Activated CD4-positive, alpha-beta T cell treated with anti-CD3 and anti-CD28 coated beads, Interleukin-2, amount 10 ng/mL, durations not matched to agents 24 days and 14 days (primary cell): ENCODE measurements at regions not wholly inside any gene's neighbourhood (a gene's known extent, or its start where the extent isn't known, plus 50 kb on each side); places are given as distances from the start of the nearest gene placed in this dataset.
A peak's percentile ranks its signal among the peaks of the same experiment; 100 is the strongest.
"Not testable (repeated sequence)": the region's sequence is repeated elsewhere in the genome, so short reads cannot be mapped to it uniquely, and the experiment has no call there.

Experiments
- DNase-seq: peaks from one replicate; pipeline ENCODE4 v3.0.0; 2022
- H3K27ac Mint-ChIP-seq: one replicate; pipeline ENCODE4 v1.8.0; 2022; ENCODE audit warnings: mild to moderate bottlenecking, mixed read lengths
- H3K27me3 Mint-ChIP-seq: one replicate; pipeline ENCODE4 v1.8.0; 2022; ENCODE audit warnings: mixed read lengths
- H3K36me3 Mint-ChIP-seq: one replicate; pipeline ENCODE4 v1.8.0; 2022; ENCODE audit warnings: low read depth, mild to moderate bottlenecking, mixed read lengths
- H3K4me1 Mint-ChIP-seq: one replicate; pipeline ENCODE4 v1.8.0; 2021; ENCODE audit warnings: mixed read lengths
- H3K4me3 Mint-ChIP-seq: one replicate; pipeline ENCODE4 v1.8.0; 2022; ENCODE audit warnings: mild to moderate bottlenecking, moderate library complexity, mixed read lengths
- H3K9me3 Mint-ChIP-seq: one replicate; pipeline ENCODE4 v1.8.0; 2021; ENCODE audit warnings: mixed read lengths
- intact Hi-C: fragments of 100-400 bp; cut with micrococcal nuclease; formaldehyde crosslinking; loops from one replicate; pipeline ENCODE4 v1.15.1; 2023

DNA sequence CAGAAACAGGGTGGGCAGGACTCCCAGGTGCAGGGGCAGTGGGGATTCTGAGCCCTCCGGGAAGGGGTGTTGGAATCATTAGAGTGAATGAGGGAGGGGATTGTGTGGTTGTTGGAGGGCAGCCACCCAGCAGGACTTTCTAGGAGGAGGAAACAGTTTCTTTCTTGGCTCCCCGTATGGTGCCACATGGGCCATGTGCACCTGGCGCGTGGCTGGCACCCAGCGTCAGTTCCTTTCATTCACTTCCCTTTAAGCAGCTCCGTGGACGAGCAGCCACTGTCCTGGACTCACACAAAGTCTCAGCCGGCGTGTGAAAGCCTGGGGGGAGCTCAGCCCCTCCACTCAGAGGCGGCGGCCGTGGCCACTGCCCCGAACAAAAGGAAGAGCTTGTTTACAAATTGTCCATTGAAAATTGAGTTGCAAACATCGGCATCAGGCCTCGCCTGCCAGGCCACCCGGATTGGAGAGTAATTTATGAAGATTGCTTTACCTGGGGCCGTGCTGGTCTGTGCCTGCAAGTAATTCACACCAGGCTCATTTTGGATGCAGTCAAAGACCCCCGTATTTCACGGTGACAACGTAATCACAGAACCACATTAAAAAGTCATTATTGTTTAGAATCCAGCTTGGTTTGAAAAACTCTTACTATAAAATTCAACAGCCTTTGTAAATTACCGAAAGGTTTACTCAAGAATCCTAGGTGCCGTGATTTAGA is 101.7 kb upstream of the C14orf180 start:
- H3K9me3 Mint-ChIP-seq, result peaks cover 5% of the 10 kb centered on the region
- no peaks in the 10 kb centered on the region for H3K4me1 Mint-ChIP-seq
- intact Hi-C loops, result no loop called here
- H3K27me3 Mint-ChIP-seq, result no peaks in the 10 kb centered on the region
- H3K36me3 Mint-ChIP-seq, result no peaks in the 10 kb centered on the region
- H3K4me3 Mint-ChIP-seq, result no peak overlapping the region
- peak; percentile 34 for DNase-seq
- H3K27ac Mint-ChIP-seq, result no peak overlapping the region

DNA sequence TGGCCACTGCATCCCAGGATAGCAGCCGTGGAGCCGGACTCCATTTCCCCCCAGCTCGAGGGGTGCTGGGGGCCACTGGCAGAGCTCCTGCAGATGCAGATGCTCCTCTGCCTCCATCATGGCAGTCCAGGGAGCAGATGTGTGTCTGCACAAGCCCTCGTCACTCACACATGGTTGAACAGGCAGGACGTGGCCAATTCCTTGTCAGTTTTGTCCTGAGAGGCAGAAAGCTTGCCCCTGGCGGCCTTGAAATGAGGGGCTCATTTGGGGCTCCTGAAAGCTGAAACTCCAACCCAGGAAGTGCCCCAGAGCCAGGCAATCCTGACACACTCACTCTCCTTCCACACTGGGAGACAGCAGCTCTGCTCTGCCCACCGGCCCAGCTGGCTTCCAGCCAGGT is 100.9 kb upstream of the C14orf180 start:
- Mint-ChIP-seq H3K4me1 (no peaks in the 10 kb centered on the region), H3K27ac (no peak overlapping the region), H3K9me3 (peaks cover 12% of the 10 kb centered on the region), H3K4me3 (no peak overlapping the region), H3K36me3 (no peaks in the 10 kb centered on the region), H3K27me3 (no peaks in the 10 kb centered on the region)
- DNase-seq, result no peak
- intact Hi-C loops, result no loop called here

DNA sequence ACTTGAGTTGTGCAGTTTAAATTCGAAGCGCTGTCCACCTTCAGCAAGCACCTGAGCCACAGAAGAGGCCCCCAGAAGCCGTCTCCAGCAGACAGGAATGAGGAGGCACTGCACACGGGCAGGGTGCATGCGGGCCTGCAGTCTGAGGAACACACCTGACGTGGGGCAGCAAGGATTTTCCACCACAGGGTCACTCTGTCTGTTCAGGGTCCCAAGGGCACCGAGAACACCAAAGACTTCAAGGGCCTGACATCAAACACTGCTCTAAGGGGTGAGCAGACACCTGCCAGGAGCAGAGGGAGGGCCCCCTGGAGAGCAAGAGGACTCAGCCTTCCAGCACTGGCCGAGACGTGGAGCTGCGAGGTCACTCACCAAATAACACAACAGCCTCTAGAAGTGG is 99.7 kb upstream of the C14orf180 start:
- no peak for DNase-seq
- intact Hi-C loops, result no loop called here
- Mint-ChIP-seq H3K36me3 (no peaks in the 10 kb centered on the region), H3K27me3 (no peaks in the 10 kb centered on the region), H3K27ac (no peak overlapping the region), H3K4me3 (no peak overlapping the region), H3K4me1 (no peaks in the 10 kb centered on the region), H3K9me3 (peaks cover 12% of the 10 kb centered on the region)

DNA sequence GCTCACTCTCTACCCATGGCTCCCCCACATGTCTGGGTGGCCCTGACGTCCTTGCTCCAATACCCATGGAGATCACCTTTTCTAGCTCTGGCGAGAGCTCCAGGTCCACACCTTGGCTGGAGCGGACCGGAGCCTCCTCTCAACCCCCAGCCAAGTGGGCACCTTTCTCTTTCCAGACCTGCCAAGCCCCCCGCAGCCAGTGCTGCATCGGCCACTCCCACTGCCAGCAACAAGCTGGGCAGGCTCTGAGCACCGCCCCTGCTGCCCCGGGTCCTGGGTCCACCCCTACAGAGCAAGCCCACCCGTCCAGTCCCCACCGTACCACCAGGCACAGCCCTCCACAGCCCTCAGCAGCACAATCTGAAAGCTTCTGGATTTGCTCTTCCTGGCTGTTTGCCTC is 98.2 kb upstream of the C14orf180 start:
- Mint-ChIP-seq H3K4me1 (no peaks in the 10 kb centered on the region), H3K36me3 (no peaks in the 10 kb centered on the region), H3K27ac (no peak overlapping the region), H3K4me3 (no peak overlapping the region), H3K9me3 (peaks cover 12% of the 10 kb centered on the region), H3K27me3 (no peaks in the 10 kb centered on the region)
- DNase-seq, result no peak
- intact Hi-C loops, result no loop called here

- H3K36me3 Mint-ChIP-seq, H3K4me1 Mint-ChIP-seq: not testable (repeated sequence)
Measured at GRCh38 chr14:104482017-104482416, 97.5 kb upstream of the C14orf180 start.

GRCh38 chr14:104486222-104486923 is 93.2 kb upstream of the C14orf180 start:
- H3K4me1 Mint-ChIP-seq, result no peaks in the 10 kb centered on the region
- H3K27me3 Mint-ChIP-seq, result no peaks in the 10 kb centered on the region
- H3K36me3 Mint-ChIP-seq, result no peaks in the 10 kb centered on the region
- DNase-seq, result no peak
- no peak overlapping the region for H3K4me3 Mint-ChIP-seq
- intact Hi-C loops, result no loop called here
- no peak overlapping the region for H3K27ac Mint-ChIP-seq
- peaks cover 12% of the 10 kb centered on the region for H3K9me3 Mint-ChIP-seq

More at GRCh38 chr14:104482017-104482416, 97.5 kb upstream of the C14orf180 start:
- H3K27ac Mint-ChIP-seq, H3K27me3 Mint-ChIP-seq, DNase-seq, intact Hi-C loops, H3K4me3 Mint-ChIP-seq: not testable (repeated sequence)
- H3K9me3 Mint-ChIP-seq, result peaks cover 12% of the 10 kb centered on the region

GRCh38 chr14:104494483-104494882 is 85.1 kb upstream of the C14orf180 start:
- peaks cover 4% of the 10 kb centered on the region for H3K9me3 Mint-ChIP-seq

DNA sequence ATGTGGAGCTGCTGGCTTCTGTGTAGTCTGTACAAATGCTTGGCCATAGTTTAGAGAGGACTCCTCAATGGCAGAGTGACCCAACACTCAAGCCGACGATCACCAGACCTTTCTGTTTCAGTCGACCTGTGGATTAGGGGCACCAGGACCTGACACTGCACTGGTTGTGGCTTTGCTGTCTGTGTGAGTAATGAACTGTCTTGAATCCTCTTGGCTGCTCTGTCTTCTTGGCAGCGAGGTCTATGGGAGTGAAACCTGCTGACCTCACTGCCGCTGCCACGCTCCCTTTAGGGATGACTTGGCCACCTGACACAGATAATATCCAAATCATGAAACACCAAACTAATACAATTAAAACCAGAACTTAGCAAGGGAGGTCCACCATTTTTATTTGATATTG is 83.5 kb upstream of the C14orf180 start:
- Mint-ChIP-seq H3K4me1 (no peaks in the 10 kb centered on the region), H3K27me3 (peaks cover 11% of the 10 kb centered on the region), H3K9me3 (peaks cover 4% of the 10 kb centered on the region), H3K27ac (no peak overlapping the region), H3K36me3 (no peaks in the 10 kb centered on the region), H3K4me3 (no peak overlapping the region)
- intact Hi-C loops, result no loop called here
- DNase-seq, result no peak

More at GRCh38 chr14:104494483-104494882, 85.1 kb upstream of the C14orf180 start:
- no peak overlapping the region for H3K27ac Mint-ChIP-seq
- H3K36me3 Mint-ChIP-seq, result no peaks in the 10 kb centered on the region
- peaks cover 11% of the 10 kb centered on the region for H3K27me3 Mint-ChIP-seq
- no peak for DNase-seq
- H3K4me1 Mint-ChIP-seq, result no peaks in the 10 kb centered on the region
- intact Hi-C loops, result no loop called here
- no peak overlapping the region for H3K4me3 Mint-ChIP-seq

GRCh38 chr14:104499784-104500760 is 79.5 kb upstream of the C14orf180 start:
- no peaks in the 10 kb centered on the region for H3K36me3 Mint-ChIP-seq
- H3K4me1 Mint-ChIP-seq, result no peaks in the 10 kb centered on the region
- no peak for DNase-seq
- intact Hi-C loops, result no loop called here
- peaks cover 17% of the 10 kb centered on the region for H3K9me3 Mint-ChIP-seq
- H3K27me3 Mint-ChIP-seq, result peaks cover 4% of the 10 kb centered on the region
- H3K27ac Mint-ChIP-seq, result no peak overlapping the region
- H3K4me3 Mint-ChIP-seq, result no peak overlapping the region

DNA sequence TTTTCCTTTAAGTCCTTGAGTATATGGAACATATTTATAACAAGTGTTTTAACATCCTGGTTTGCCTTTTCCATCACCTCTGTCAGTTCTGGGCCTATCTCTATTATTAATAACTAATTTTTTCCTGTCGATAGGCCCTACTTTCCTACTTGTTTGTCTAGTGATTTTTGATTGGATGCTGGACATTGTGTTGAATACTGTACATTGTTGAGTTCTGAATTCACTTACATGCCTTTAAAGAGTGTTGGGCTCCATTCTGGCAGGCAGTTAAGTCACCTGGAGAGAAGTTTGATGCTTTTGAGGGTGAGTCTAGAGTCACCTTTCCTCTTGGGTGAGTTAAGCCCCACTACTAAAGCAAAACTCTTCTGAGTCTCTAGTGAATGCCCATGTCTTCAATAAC is 77.5 kb upstream of the C14orf180 start:
- no peaks in the 10 kb centered on the region for H3K4me1 Mint-ChIP-seq
- intact Hi-C loops, result no loop called here

GRCh38 chr14:104503691-104504090 is 75.9 kb upstream of the C14orf180 start:
- intact Hi-C loops, result no loop called here
- H3K36me3 Mint-ChIP-seq, result no peaks in the 10 kb centered on the region
- no peak for DNase-seq
- H3K4me3 Mint-ChIP-seq, result no peak overlapping the region
- H3K4me1 Mint-ChIP-seq, result no peaks in the 10 kb centered on the region
- H3K9me3 Mint-ChIP-seq, result peaks cover 13% of the 10 kb centered on the region
- H3K27ac Mint-ChIP-seq, result no peak overlapping the region
- no peaks in the 10 kb centered on the region for H3K27me3 Mint-ChIP-seq

More for the DNA sequence above, 77.5 kb upstream of the C14orf180 start:
- H3K27ac Mint-ChIP-seq, result no peak overlapping the region
- H3K9me3 Mint-ChIP-seq, result peaks cover 13% of the 10 kb centered on the region
- no peaks in the 10 kb centered on the region for H3K36me3 Mint-ChIP-seq
- DNase-seq, result no peak
- H3K27me3 Mint-ChIP-seq, result no peaks in the 10 kb centered on the region
- no peak overlapping the region for H3K4me3 Mint-ChIP-seq

DNA sequence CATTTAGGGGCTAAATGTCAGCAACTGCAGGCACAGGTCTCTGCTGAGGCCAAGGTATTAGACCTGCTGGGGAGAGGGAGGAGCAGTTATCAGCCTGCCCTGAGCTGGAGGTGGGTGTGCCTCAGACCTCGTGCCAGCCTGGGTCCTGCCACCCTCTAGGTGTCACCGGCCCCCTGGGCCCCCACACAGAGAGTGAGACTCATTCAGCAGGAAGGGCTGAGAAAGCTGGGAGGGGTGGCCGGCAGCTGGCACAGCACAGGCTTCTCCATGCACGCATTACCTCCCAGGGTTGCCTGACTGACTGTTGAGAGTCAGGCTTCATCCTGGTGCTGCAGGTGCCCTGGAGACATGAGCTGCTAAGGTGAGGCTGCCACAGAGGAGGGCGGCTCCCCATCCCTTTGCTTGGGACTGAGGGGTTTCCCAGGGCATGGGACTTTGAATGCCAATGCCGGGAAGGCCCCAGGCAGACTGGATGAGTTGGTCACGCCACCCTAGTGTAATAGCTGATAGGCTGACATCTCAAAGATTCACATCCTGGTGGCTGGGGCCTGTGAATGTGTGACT is 75.3 kb upstream of the C14orf180 start:
- intact Hi-C loops, result no loop called here
- H3K36me3 Mint-ChIP-seq, result no peaks in the 10 kb centered on the region
- no peak for DNase-seq
- no peaks in the 10 kb centered on the region for H3K27me3 Mint-ChIP-seq
- no peaks in the 10 kb centered on the region for H3K4me1 Mint-ChIP-seq
- H3K9me3 Mint-ChIP-seq, result peaks cover 13% of the 10 kb centered on the region
- no peak overlapping the region for H3K27ac Mint-ChIP-seq
- no peak overlapping the region for H3K4me3 Mint-ChIP-seq

GRCh38 chr14:104505085-104506074 is 74.2 kb upstream of the C14orf180 start:
- H3K9me3 Mint-ChIP-seq, result peaks cover 13% of the 10 kb centered on the region
- no peak overlapping the region for H3K4me3 Mint-ChIP-seq
- no peaks in the 10 kb centered on the region for H3K36me3 Mint-ChIP-seq
- no peaks in the 10 kb centered on the region for H3K27me3 Mint-ChIP-seq
- H3K27ac Mint-ChIP-seq, result no peak overlapping the region
- intact Hi-C loops, result no loop called here
- no peaks in the 10 kb centered on the region for H3K4me1 Mint-ChIP-seq
- DNase-seq, result no peak
